GM12878 (cell line): ENCODE measurements at regions not wholly inside any gene's neighbourhood (a gene's known extent, or its start where the extent isn't known, plus 50 kb on each side); places are given as distances from the start of the nearest gene placed in this dataset.

ENCODE experiments used
- ATAC-seq: fragments of 200-7000 bp; cut with Tn5 transposase; 3 replicates; pipeline ENCODE4 v1.9.1; 2020; ENCODE audit warnings: mild to moderate bottlenecking, moderate library complexity
- BruUV-seq: library from RNA; stranded (reverse); fragments of 400-500 nt; replicated peaks from 2 replicates; lab custom pipeline; 2021; lab: Mats Ljungman, UMichigan
- CTCF ChIA-PET: fragments of 300-600 bp; sonication (Branson Sonifier 250); formaldehyde crosslinking; extraction: SDS; loops from one replicate; lab custom pipeline; 2021; ENCODE audit warnings: inconsistent platforms; lab: Yijun Ruan, JAX
- POLR2A ChIA-PET: fragments of 350-600 bp; formaldehyde crosslinking; extraction: SDS; loops from one replicate; lab custom pipeline; 2021; ENCODE audit warnings: inconsistent platforms; lab: Charles Lee
- RAD21 ChIA-PET: fragments of 300-600 bp; sonication (Branson Sonifier 250); formaldehyde crosslinking; loops from one replicate; lab custom pipeline; 2023; ENCODE audit warnings: antibody characterized with exemption; ENCODE audit not compliant: unreplicated experiment; lab: Charles Lee
- SMC1A ChIA-PET: fragments of 300-600 bp; sonication (Branson Sonifier 250); formaldehyde crosslinking; loops from one replicate; lab custom pipeline; 2023; ENCODE audit not compliant: unreplicated experiment, uncharacterized antibody; lab: Charles Lee
- DNase-seq: peaks from one replicate; pipeline ENCODE4 v3.0.0-alpha.2; 2011; ENCODE audit warnings: low read depth, low spot score
- FAIRE-seq: peaks from 3 replicates; lab custom pipeline; 2011; peaks lifted over from hg19 to GRCh38; lab: Jason Lieb, UNC
- H2AFZ ChIP-seq: 2 replicates; pipeline ENCODE4 v1.6.0; 2011; ENCODE audit warnings: low read depth, low read length, control low read depth; ENCODE audit not compliant: control insufficient read depth
- H3K27ac ChIP-seq: 2 replicates; pipeline ENCODE4 v1.5.1; 2011; ENCODE audit warnings: control low read depth; ENCODE audit not compliant: control insufficient read depth, insufficient read depth
- H3K27me3 ChIP-seq, 2 experiments: replicated peaks in 1 of 2; 2 replicates each; pipeline versions ENCODE4 v1.6.0 to v1.6.1; 2011; ENCODE audit warnings: low read length in 1 of 2; ENCODE audit not compliant: control insufficient read depth in 2 of 2, insufficient read depth in 2 of 2
- H3K36me3 ChIP-seq, 2 experiments: 2 replicates each; pipeline ENCODE4 v1.5.1; 2011; ENCODE audit warnings: low read length in 1 of 2; ENCODE audit not compliant: control insufficient read depth in 2 of 2, insufficient read depth in 2 of 2
- H3K4me1 ChIP-seq: 2 replicates; pipeline ENCODE4 v1.6.1; 2011; ENCODE audit warnings: mild to moderate bottlenecking, low read length, moderate library complexity, mixed read lengths; ENCODE audit not compliant: control insufficient read depth, insufficient read depth
- H3K4me2 ChIP-seq: 2 replicates; pipeline ENCODE4 v1.6.0; 2011; ENCODE audit warnings: control low read depth; ENCODE audit not compliant: control insufficient read depth, insufficient read depth
- H3K4me3 ChIP-seq: fragments of 200-600 bp; sonication (generic); 2 replicates; pipeline ENCODE4 v1.5.1; 2016
- H3K79me2 ChIP-seq: 2 replicates; pipeline ENCODE4 v1.6.0; 2011; ENCODE audit warnings: low read length; ENCODE audit not compliant: control insufficient read depth, insufficient read depth
- H3K9ac ChIP-seq: 2 replicates; pipeline ENCODE4 v1.8.0; 2011; ENCODE audit warnings: low read length, control low read depth, mixed read lengths; ENCODE audit not compliant: control insufficient read depth, insufficient read depth
- H3K9me3 ChIP-seq: replicated peaks from 3 replicates; pipeline ENCODE4 v1.5.1; 2011; ENCODE audit warnings: mild to moderate bottlenecking, low read length; ENCODE audit not compliant: control insufficient read depth, insufficient read depth
- H4K20me1 ChIP-seq: 2 replicates; pipeline ENCODE4 v1.6.0; 2011; ENCODE audit not compliant: control insufficient read depth, insufficient read depth
- ATF3 ChIP-seq: IDR thresholded peaks from 2 replicates; pipeline ENCODE4 v1.6.1; 2011; ENCODE audit warnings: low read depth, mild to moderate bottlenecking, low read length, moderate library complexity, borderline replicate concordance; ENCODE audit errors: extremely low read depth
- CUX1 ChIP-seq: IDR thresholded peaks from 2 replicates; pipeline ENCODE4 v1.6.1; 2012; ENCODE audit warnings: improper control_type of control experiment, low read depth, low read length; ENCODE audit not compliant: insufficient replicate concordance
- FOS ChIP-seq: IDR thresholded peaks from 3 replicates; pipeline ENCODE4 v1.6.1; 2011; ENCODE audit warnings: borderline replicate concordance; ENCODE audit not compliant: insufficient read length; ENCODE audit errors: extremely low read depth
- GABPA ChIP-seq: IDR thresholded peaks from 2 replicates; pipeline ENCODE4 v1.6.1; 2014; ENCODE audit warnings: antibody characterized with exemption, low read depth, mild to moderate bottlenecking, inconsistent platforms
- MEF2A ChIP-seq: IDR thresholded peaks from 2 replicates; pipeline ENCODE4 v1.6.1; 2011; ENCODE audit warnings: low read depth, mild to moderate bottlenecking, low read length, moderate library complexity; ENCODE audit not compliant: insufficient read depth
- NFXL1 ChIP-seq: fragments of 450-650 bp; IDR thresholded peaks from 2 replicates; pipeline ENCODE4 v1.6.1; 2017; ENCODE audit warnings: antibody characterized with exemption, mild to moderate bottlenecking, borderline replicate concordance
- NR2C2 ChIP-seq: IDR thresholded peaks from 2 replicates; pipeline ENCODE4 v1.6.1; 2011; ENCODE audit warnings: borderline replicate concordance, low read depth; ENCODE audit not compliant: control insufficient read depth, insufficient read length
- NRF1 ChIP-seq: conservative IDR thresholded peaks from 2 replicates; pipeline ENCODE4 v1.6.1; 2011; ENCODE audit warnings: mild to moderate bottlenecking, low read depth, low read length, improper control_type of control experiment
- RAD21 ChIP-seq: IDR thresholded peaks from 2 replicates; pipeline ENCODE4 v1.6.1; 2011; ENCODE audit warnings: mild to moderate bottlenecking, low read depth, low read length, moderate library complexity; ENCODE audit not compliant: insufficient read depth
- RELA ChIP-seq: fragments of 450-650 bp; IDR thresholded peaks from 2 replicates; pipeline ENCODE4 v1.8.0; 2014; ENCODE audit warnings: borderline replicate concordance; ENCODE audit not compliant: partially characterized antibody
- SMARCA5 ChIP-seq: fragments of 450-650 bp; IDR thresholded peaks from 2 replicates; pipeline ENCODE4 v1.6.1; 2017; ENCODE audit warnings: mild to moderate bottlenecking
- SMC3 ChIP-seq: IDR thresholded peaks from 2 replicates; pipeline ENCODE4 v1.6.1; 2011; ENCODE audit warnings: low read length, improper control_type of control experiment, borderline replicate concordance
- SPI1 ChIP-seq: IDR thresholded peaks from 2 replicates; pipeline ENCODE4 v1.6.1; 2011; ENCODE audit warnings: low read depth, mild to moderate bottlenecking, low read length, moderate library complexity, borderline replicate concordance; ENCODE audit not compliant: insufficient read depth
- USF2 ChIP-seq: IDR thresholded peaks from 2 replicates; pipeline ENCODE4 v1.6.1; 2011; ENCODE audit warnings: low read depth, low read length, improper control_type of control experiment, borderline replicate concordance
- ZBTB4 ChIP-seq: fragments of 450-650 bp; formaldehyde crosslinking; IDR thresholded peaks from 2 replicates; pipeline ENCODE4 v1.4.0; 2022; ENCODE audit warnings: mild to moderate bottlenecking, moderate library complexity
- WGBS: methylation state at CpG from one replicate; pipeline ENCODE4 v1.1.6; 2016; ENCODE audit warnings: low lambda C conversion rate; ENCODE audit not compliant: insufficient replicate concordance, insufficient coverage; ENCODE audit errors: missing lambda C conversion rate; 5-methylcytosine and 5-hydroxymethylcytosine counted together
- in situ Hi-C: fragments of 300-500 bp; cut with MboI; formaldehyde crosslinking; loops from 9 replicates; pipeline ENCODE4 v1.14.3; 2018; ENCODE audit warnings: mixed read lengths
- intact Hi-C: fragments of 100-400 bp; cut with micrococcal nuclease; formaldehyde crosslinking; loops from one replicate; pipeline ENCODE4 v1.14.2; 2022; ENCODE audit not compliant: unreplicated experiment

- FAIRE-seq = no peak
- Histone ChIP-seq H2AFZ (no peak overlapping the region), H3K4me2 (no peak overlapping the region), H3K27me3 (no peaks in the 10 kb centered on the region), H3K27ac (no peak overlapping the region), H3K4me1 (no peaks in the 10 kb centered on the region)
- no TSS peak for BruUV-seq
- in situ Hi-C loops = no loop called here
- CTCF ChIA-PET = no interaction called here
- POLR2A ChIA-PET = no interaction called here
- RAD21 ChIA-PET = no interaction called here
- no peak for ATAC-seq
- no peak for TF ChIP-seq MEF2A
- TF ChIP-seq RAD21 = no peak
- TF ChIP-seq USF2 = no peak
- no peak for TF ChIP-seq NFXL1
- TF ChIP-seq RELA = no peak
- TF ChIP-seq NRF1 = no peak
- no peak for TF ChIP-seq CUX1
- TF ChIP-seq FOS = no peak
- TF ChIP-seq NR2C2 = no peak
- no peak for TF ChIP-seq ATF3
- no peak for TF ChIP-seq ZBTB4
- TF ChIP-seq SMARCA5 = no peak
- TF ChIP-seq SPI1 = no peak
- no peak for TF ChIP-seq GABPA
- TF ChIP-seq SMC3 = no peak
- TF ChIP-seq, all 136 proteins: peak for 0
- SMC1A ChIA-PET = no interaction called here
- Histone ChIP-seq H3K36me3 (no peaks in the 10 kb centered on the region), H4K20me1 (no peaks in the 10 kb centered on the region), H3K9me3 (no peaks in the 10 kb centered on the region; the same call in 2 of the 3 replicates), H3K4me3 (no peak overlapping the region), H3K79me2 (no peaks in the 10 kb centered on the region), H3K9ac (no peak overlapping the region)
- intact Hi-C loops = no loop called here
- 53% methylated on average over 7 of the region's 7 CpGs for WGBS
- DNase-seq = no peak
These were observed 1247.8 kb downstream of the TYW1 start for GRCh38 chr7:68244389-68244788.
